GM19035 (cell line): ENCODE measurements at regions not wholly inside any gene's neighbourhood (a gene's known extent, or its start where the extent isn't known, plus 50 kb on each side); places are given as distances from the start of the nearest gene placed in this dataset.

ENCODE experiments used
- ATAC-seq: cut with Tn5 transposase; IDR thresholded peaks from one replicate; pipeline ENCODE4 v1.9.1; 2021; ENCODE audit not compliant: unreplicated experiment

GRCh38 chr22:47691152-47691895, 928.9 kb downstream of the TBC1D22A start:
- ATAC-seq, result no peak

- ATAC-seq, result no peak
Observed at GRCh38 chr22:47690586-47690985, 928.1 kb downstream of the TBC1D22A start.

GRCh38 chr22:47690166-47690565, 927.7 kb downstream of the TBC1D22A start:
- no peak for ATAC-seq

- ATAC-seq, result no peak
Observed at GRCh38 chr22:47687776-47688175, 925.3 kb downstream of the TBC1D22A start.

GRCh38 chr22:47687346-47687655, 924.9 kb downstream of the TBC1D22A start:
- ATAC-seq, result no peak

GRCh38 chr22:47686594-47687345, 924.3 kb downstream of the TBC1D22A start:
- ATAC-seq, result no peak

GRCh38 chr22:47681411-47682165, 919.1 kb downstream of the TBC1D22A start:
- ATAC-seq, result no peak

GRCh38 chr22:47678636-47679287, 916.3 kb downstream of the TBC1D22A start:
- no peak for ATAC-seq

- ATAC-seq, result no peak
Observed at GRCh38 chr22:47678048-47678447, 915.6 kb downstream of the TBC1D22A start.

- no peak for ATAC-seq
Observed at GRCh38 chr22:47676685-47677084, 914.2 kb downstream of the TBC1D22A start.

GRCh38 chr22:47674600-47674999, 912.1 kb downstream of the TBC1D22A start:
- ATAC-seq, result no peak

GRCh38 chr22:47673557-47673956, 911.1 kb downstream of the TBC1D22A start:
- ATAC-seq, result no peak

GRCh38 chr22:47672526-47672925, 910.1 kb downstream of the TBC1D22A start:
- no peak for ATAC-seq

- no peak for ATAC-seq
Observed at GRCh38 chr22:47665151-47665550, 902.7 kb downstream of the TBC1D22A start.

GRCh38 chr22:47663615-47664605, 901.5 kb downstream of the TBC1D22A start:
- no peak for ATAC-seq

GRCh38 chr22:47659467-47660223, 897.2 kb downstream of the TBC1D22A start:
- no peak for ATAC-seq

- no peak for ATAC-seq
Observed at GRCh38 chr22:47658182-47658581, 895.7 kb downstream of the TBC1D22A start.

GRCh38 chr22:47657224-47657623, 894.8 kb downstream of the TBC1D22A start:
- no peak for ATAC-seq

GRCh38 chr22:47656806-47657205, 894.4 kb downstream of the TBC1D22A start:
- ATAC-seq, result no peak
